Sigmoid colon (tissue), 6 donors: ENCODE measurements at regions not wholly inside any gene's neighbourhood (a gene's known extent, or its start where the extent isn't known, plus 50 kb on each side); places are given as distances from the start of the nearest gene placed in this dataset.
"Not testable (repeated sequence)": the region's sequence is repeated elsewhere in the genome, so short reads cannot be mapped to it uniquely, and the experiment has no call there.

Experiments
- DNase-seq: peaks from one replicate; pipeline ENCODE4 v3.0.0-alpha.2; 2019
- H3K27ac ChIP-seq, 4 donors: fragments of 200-600 bp; sonication (generic); one replicate each; pipeline ENCODE4 v1.5.1; 2016 to 2019; ENCODE audit warnings: mild to moderate bottlenecking in 1 of 4
- H3K27me3 ChIP-seq, 3 donors: fragments of 200-600 bp; sonication (generic); one replicate each; pipeline ENCODE4 v1.5.1; 2019; ENCODE audit warnings: mild to moderate bottlenecking in 1 of 3
- H3K36me3 ChIP-seq, 4 donors: fragments of 200-600 bp; sonication (generic); one replicate each; pipeline ENCODE4 v1.5.1; 2016 to 2019
- H3K4me1 ChIP-seq, 4 donors: fragments of 200-600 bp; sonication (generic); one replicate each; pipeline ENCODE4 v1.5.1; 2017 to 2019
- H3K4me3 ChIP-seq, 4 donors: fragments of 200-600 bp; sonication (generic); one replicate each; pipeline ENCODE4 v1.5.1; 2017 to 2019; ENCODE audit warnings: mild to moderate bottlenecking in 2 of 4, moderate library complexity in 1 of 4
- H3K9me3 ChIP-seq, 4 donors: fragments of 200-600 bp in 3 of 4; sonication (generic) in 3 of 4; one replicate each; pipeline versions ENCODE4 v1.5.1 to v1.6.1; 2013 to 2019
- EP300 ChIP-seq, 4 donors: sonication (generic); formaldehyde crosslinking; IDR thresholded peaks; one replicate each; pipeline ENCODE4 v1.6.1; 2017; ENCODE audit warnings: antibody characterized with exemption in 4 of 4
- POLR2A ChIP-seq, 2 donors: fragments of 450-650 bp; IDR thresholded peaks; one replicate each; pipeline ENCODE4 v1.6.1; 2016; ENCODE audit warnings: antibody characterized with exemption in 2 of 2, mild to moderate bottlenecking in 2 of 2, moderate library complexity in 2 of 2
- POLR2AphosphoS5 ChIP-seq, 4 donors: sonication (generic); formaldehyde crosslinking; IDR thresholded peaks; one replicate each; pipeline ENCODE4 v1.6.1; 2017; ENCODE audit warnings: antibody characterized with exemption in 4 of 4
- WGBS, 2 donors: extraction: QIAGEN DNeasy Blood & Tissue Kit; methylation state at CpG; one replicate each; pipeline ENCODE4 v1.1.7; 2013; 5-methylcytosine and 5-hydroxymethylcytosine counted together
- intact Hi-C: fragments of 100-400 bp; cut with DNase I; formaldehyde crosslinking; loops from one replicate; pipeline ENCODE4 v1.15.1; 2023
- TF ChIP-seq, protein P1 (sequence below), 4 experiments: fragments of 450-650 bp in 3 of 4; fragments of 200-600 bp in 1 of 4; IDR thresholded peaks; one replicate each; pipeline ENCODE4 v1.5.1; 2016 to 2019; ENCODE audit warnings: antibody characterized with exemption in 4 of 4, mild to moderate bottlenecking in 3 of 4, moderate library complexity in 2 of 4
- donor health status: healthy with polysubstance abuse.
- donor health status: healthy.

DNA sequence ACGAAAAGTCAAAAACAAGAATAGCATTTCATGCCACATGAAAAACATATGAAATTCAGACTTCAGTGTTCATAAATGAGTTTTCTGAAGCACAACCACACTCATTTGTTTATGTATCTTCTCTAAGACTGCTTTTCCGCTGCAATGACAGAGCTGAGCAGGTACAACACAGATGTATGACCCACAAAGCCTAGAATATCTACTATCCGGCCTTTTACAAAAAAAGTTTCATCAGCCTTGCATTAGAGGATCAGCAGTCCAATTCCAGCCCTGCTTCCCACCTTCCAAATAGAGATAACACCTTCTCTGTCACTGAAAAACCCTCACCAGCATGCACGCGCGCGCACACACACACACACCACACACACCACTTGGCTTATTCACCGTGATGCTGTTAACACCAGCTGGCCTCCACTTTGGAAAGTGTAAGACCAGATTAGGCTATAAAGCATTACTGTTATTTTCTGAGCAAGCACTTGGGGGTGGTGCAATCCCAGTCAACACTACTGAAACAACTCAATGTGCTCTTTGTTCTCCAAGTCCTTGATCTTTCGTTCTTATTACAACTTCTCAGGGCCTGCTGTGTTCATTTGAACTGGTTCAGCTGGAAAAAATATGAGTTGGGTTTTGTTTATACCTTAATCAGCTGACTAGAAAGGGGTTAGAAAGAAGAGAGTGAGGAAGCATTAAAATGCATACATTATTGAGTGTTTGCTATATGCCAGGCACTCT lies 90.0 kb downstream of the GLUL start:
- 53 to 75% methylated on average over 9 of the region's 9 CpGs for WGBS, 2 donors
- Histone ChIP-seq H3K9me3 (no peaks in the 10 kb centered on the region), H3K36me3 (no peaks in the 10 kb centered on the region), H3K4me1 (peaks cover 0 to 38% (median 9%) of the 10 kb centered on the region in 4 donors), H3K27me3 (no peaks in the 10 kb centered on the region), H3K4me3 (no peak overlapping the region), H3K27ac (peak overlapping the region in 1 of 4 donors; percentile 10)
- TF ChIP-seq POLR2AphosphoS5 (IDR thresholded peaks at IDR 0.05) (no peak), EP300 (IDR thresholded peaks at IDR 0.05) (no peak), POLR2A (IDR thresholded peaks at IDR 0.05) (no peak)
- TF ChIP-seq, protein P1, sequence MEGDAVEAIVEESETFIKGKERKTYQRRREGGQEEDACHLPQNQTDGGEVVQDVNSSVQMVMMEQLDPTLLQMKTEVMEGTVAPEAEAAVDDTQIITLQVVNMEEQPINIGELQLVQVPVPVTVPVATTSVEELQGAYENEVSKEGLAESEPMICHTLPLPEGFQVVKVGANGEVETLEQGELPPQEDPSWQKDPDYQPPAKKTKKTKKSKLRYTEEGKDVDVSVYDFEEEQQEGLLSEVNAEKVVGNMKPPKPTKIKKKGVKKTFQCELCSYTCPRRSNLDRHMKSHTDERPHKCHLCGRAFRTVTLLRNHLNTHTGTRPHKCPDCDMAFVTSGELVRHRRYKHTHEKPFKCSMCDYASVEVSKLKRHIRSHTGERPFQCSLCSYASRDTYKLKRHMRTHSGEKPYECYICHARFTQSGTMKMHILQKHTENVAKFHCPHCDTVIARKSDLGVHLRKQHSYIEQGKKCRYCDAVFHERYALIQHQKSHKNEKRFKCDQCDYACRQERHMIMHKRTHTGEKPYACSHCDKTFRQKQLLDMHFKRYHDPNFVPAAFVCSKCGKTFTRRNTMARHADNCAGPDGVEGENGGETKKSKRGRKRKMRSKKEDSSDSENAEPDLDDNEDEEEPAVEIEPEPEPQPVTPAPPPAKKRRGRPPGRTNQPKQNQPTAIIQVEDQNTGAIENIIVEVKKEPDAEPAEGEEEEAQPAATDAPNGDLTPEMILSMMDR (IDR thresholded peaks at IDR 0.05), result no peak
- peak; percentile 71 for DNase-seq
- intact Hi-C loops, result loop anchor here (2.0 kb wide), 1 partner anchor 87 kb away; no protein-coding TSS in a partner anchor

- Histone ChIP-seq H3K4me3 (no peak overlapping the region), H3K27me3 (no peaks in the 10 kb centered on the region), H3K9me3 (no peaks in the 10 kb centered on the region), H3K36me3 (no peaks in the 10 kb centered on the region), H3K27ac (no peak overlapping the region), H3K4me1 (peaks cover 0 to 39% (median 9%) of the 10 kb centered on the region in 4 donors)
- intact Hi-C loops, result no loop called here
- 70 to 77% methylated on average over 8 of the region's 8 CpGs for WGBS, 2 donors
- DNase-seq, result no peak
- TF ChIP-seq, protein P1 (IDR thresholded peaks at IDR 0.05), result no peak
- no peak for TF ChIP-seq POLR2AphosphoS5 (IDR thresholded peaks at IDR 0.05)
- no peak for TF ChIP-seq EP300 (IDR thresholded peaks at IDR 0.05)
- no peak for TF ChIP-seq POLR2A (IDR thresholded peaks at IDR 0.05)
Measured at GRCh38 chr1:182301026-182301436, 90.6 kb downstream of the GLUL start.

- Histone ChIP-seq H3K4me3 (no peak overlapping the region), H3K4me1 (peaks cover 0 to 39% (median 9%) of the 10 kb centered on the region in 4 donors), H3K27me3 (no peaks in the 10 kb centered on the region), H3K36me3 (no peaks in the 10 kb centered on the region), H3K9me3 (no peaks in the 10 kb centered on the region), H3K27ac (no peak overlapping the region)
- peak; percentile 76 for DNase-seq
- intact Hi-C loops, result no loop called here
- TF ChIP-seq POLR2AphosphoS5 (IDR thresholded peaks at IDR 0.05) (no peak), EP300 (IDR thresholded peaks at IDR 0.05) (no peak), POLR2A (IDR thresholded peaks at IDR 0.05) (no peak)
- TF ChIP-seq, protein P1 (IDR thresholded peaks at IDR 0.05), result no peak
- WGBS, 2 donors, result 27 to 42% methylated on average over 3 of the region's 3 CpGs
Measured at GRCh38 chr1:182299728-182300616, 91.6 kb downstream of the GLUL start.

GRCh38 chr1:182299054-182299727 lies 92.4 kb downstream of the GLUL start:
- WGBS, 2 donors, result 93 to 94% methylated on average over 14 of the region's 14 CpGs
- H3K4me3 ChIP-seq, DNase-seq, H3K27ac ChIP-seq, intact Hi-C loops, H3K36me3 ChIP-seq, H3K27me3 ChIP-seq, H3K9me3 ChIP-seq: not testable (repeated sequence)
- peaks cover 0 to 34% (median 9%) of the 10 kb centered on the region in 4 donors for H3K4me1 ChIP-seq

DNA sequence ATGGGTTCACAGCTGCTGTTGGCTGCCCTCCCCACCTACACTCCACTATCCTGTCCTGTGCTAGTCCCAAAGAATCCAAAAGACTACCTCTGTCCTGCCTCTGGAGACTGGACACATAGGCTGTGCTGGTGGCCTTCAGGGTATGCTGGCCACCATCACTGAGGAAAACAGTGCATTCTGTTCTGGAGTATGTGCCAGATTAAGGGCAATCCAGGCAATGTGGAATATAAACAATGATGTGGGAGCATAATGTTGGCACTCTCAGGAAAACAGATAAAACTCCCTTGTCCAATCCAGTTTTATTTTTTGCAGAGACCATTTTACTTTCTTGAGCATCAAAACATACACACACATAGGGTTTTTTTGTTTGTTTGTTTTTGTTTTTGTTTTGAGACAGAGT lies 94.3 kb downstream of the GLUL start:
- Histone ChIP-seq H3K36me3 (no peaks in the 10 kb centered on the region), H3K4me1 (peaks cover 0 to 26% (median 9%) of the 10 kb centered on the region in 4 donors)
- intact Hi-C loops, result no loop called here

More for the DNA sequence above, 94.3 kb downstream of the GLUL start:
- Histone ChIP-seq H3K27me3 (no peaks in the 10 kb centered on the region), H3K27ac (peak overlapping the region in 3 of 4 donors; percentile 37 to 68 (median 48)), H3K9me3 (no peaks in the 10 kb centered on the region), H3K4me3 (no peak overlapping the region)
- TF ChIP-seq, protein P1 (IDR thresholded peaks at IDR 0.05), result no peak
- TF ChIP-seq EP300 (IDR thresholded peaks at IDR 0.05) (peak in 2 of 4 donors; percentile 51 to 61), POLR2AphosphoS5 (IDR thresholded peaks at IDR 0.05) (peak in 3 of 4 donors; percentile 26 to 58 (median 43))
- DNase-seq, result no peak
